H9 (cell line): ENCODE measurements at regions not wholly inside any gene's neighbourhood (a gene's known extent, or its start where the extent isn't known, plus 50 kb on each side); places are given as distances from the start of the nearest gene placed in this dataset.

Experiments used
- DNase-seq: peaks from one replicate; pipeline ENCODE4 v3.0.0-alpha.2; 2017
- H2AFZ ChIP-seq: one replicate; pipeline ENCODE4 v1.6.1; 2013; ENCODE audit warnings: mild to moderate bottlenecking, low read length, control low read depth, moderate library complexity
- H2AK5ac ChIP-seq: 2 replicates; pipeline ENCODE4 v1.6.1; 2013; ENCODE audit warnings: low read length, control low read depth, mixed read lengths; ENCODE audit not compliant: insufficient read length
- H2BK120ac ChIP-seq: one replicate; pipeline ENCODE4 v1.6.1; 2013; ENCODE audit warnings: low read depth, mild to moderate bottlenecking, low read length, control low read depth, inconsistent platforms; ENCODE audit not compliant: poor library complexity, severe bottlenecking
- H2BK12ac ChIP-seq: 2 replicates; pipeline ENCODE4 v1.6.1; 2013; ENCODE audit warnings: low read length, control low read depth, mixed read lengths, low read depth; ENCODE audit not compliant: insufficient read length
- H2BK15ac ChIP-seq: 2 replicates; pipeline ENCODE4 v1.6.1; 2013; ENCODE audit warnings: low read depth, low read length, control low read depth
- H2BK20ac ChIP-seq: one replicate; pipeline ENCODE4 v1.6.1; 2013; ENCODE audit warnings: low read depth, mild to moderate bottlenecking, low read length, control low read depth, inconsistent platforms; ENCODE audit not compliant: poor library complexity, severe bottlenecking
- H2BK5ac ChIP-seq: 2 replicates; pipeline ENCODE4 v1.6.1; 2013; ENCODE audit warnings: low read length, control low read depth, mixed read lengths; ENCODE audit not compliant: insufficient read length
- H3K14ac ChIP-seq: 2 replicates; pipeline ENCODE4 v1.6.1; 2013; ENCODE audit warnings: low read length, control low read depth; ENCODE audit not compliant: insufficient read depth
- H3K18ac ChIP-seq: 2 replicates; pipeline ENCODE4 v1.6.1; 2013; ENCODE audit warnings: low read depth, mild to moderate bottlenecking, mixed read lengths, low read length, control low read depth; ENCODE audit not compliant: insufficient read length
- H3K23ac ChIP-seq: 2 replicates; pipeline ENCODE4 v1.6.1; 2013; ENCODE audit warnings: low read length, control low read depth, mixed read lengths, low read depth; ENCODE audit not compliant: insufficient read length
- H3K23me2 ChIP-seq: 2 replicates; pipeline ENCODE4 v1.6.1; 2013; ENCODE audit warnings: low read depth, mild to moderate bottlenecking, mixed read lengths, low read length, control low read depth; ENCODE audit not compliant: insufficient read length, poor library complexity, severe bottlenecking
- H3K27ac ChIP-seq: 2 replicates; pipeline ENCODE4 v1.5.1; 2013; ENCODE audit warnings: low read length, control low read depth, mixed read lengths, low read depth; ENCODE audit not compliant: insufficient read length
- H3K27me3 ChIP-seq: 2 replicates; pipeline ENCODE4 v1.6.1; 2013; ENCODE audit warnings: low read length, control low read depth, inconsistent platforms; ENCODE audit not compliant: insufficient read depth
- H3K4ac ChIP-seq: 2 replicates; pipeline ENCODE4 v1.6.1; 2013; ENCODE audit warnings: low read depth, mild to moderate bottlenecking, control low read depth, inconsistent platforms, low read length, moderate library complexity
- H3K4me1 ChIP-seq: 2 replicates; pipeline ENCODE4 v1.6.1; 2013; ENCODE audit warnings: low read length, control low read depth, inconsistent platforms; ENCODE audit not compliant: insufficient read depth
- H3K4me2 ChIP-seq: 2 replicates; pipeline ENCODE4 v1.6.1; 2013; ENCODE audit warnings: low read length, control low read depth, mixed read lengths; ENCODE audit not compliant: insufficient read length, insufficient read depth
- H3K56ac ChIP-seq: 2 replicates; pipeline ENCODE4 v1.6.1; 2013; ENCODE audit warnings: low read depth, mild to moderate bottlenecking, mixed read lengths, low read length, control low read depth; ENCODE audit not compliant: insufficient read length
- H3K79me1 ChIP-seq: 2 replicates; pipeline ENCODE4 v1.6.1; 2013; ENCODE audit warnings: low read depth, mild to moderate bottlenecking, moderate library complexity, low read length, control low read depth, inconsistent platforms; ENCODE audit not compliant: insufficient read depth, poor library complexity, severe bottlenecking
- H3K79me2 ChIP-seq: 2 replicates; pipeline ENCODE4 v1.6.1; 2013; ENCODE audit warnings: low read length, control low read depth, inconsistent platforms; ENCODE audit not compliant: insufficient read depth
- H3K9ac ChIP-seq: 2 replicates; pipeline ENCODE4 v1.6.1; 2013; ENCODE audit warnings: low read length, control low read depth, mixed read lengths; ENCODE audit not compliant: insufficient read length; ENCODE audit errors: extremely low read depth
- H3K9me3 ChIP-seq: one replicate; pipeline ENCODE4 v1.6.1; 2013; ENCODE audit warnings: low read depth, low read length, inconsistent platforms; ENCODE audit not compliant: control insufficient read depth
- H3T11ph ChIP-seq: one replicate; pipeline ENCODE4 v1.6.1; 2013; ENCODE audit warnings: mild to moderate bottlenecking, low read length, control low read depth, inconsistent platforms
- H4K20me1 ChIP-seq: one replicate; pipeline ENCODE4 v1.6.1; 2013; ENCODE audit not compliant: control insufficient read depth, insufficient read length, insufficient read depth
- H4K5ac ChIP-seq: 2 replicates; pipeline ENCODE4 v1.6.1; 2013; ENCODE audit warnings: low read depth, mild to moderate bottlenecking, mixed read lengths, low read length, control low read depth; ENCODE audit not compliant: insufficient read length
- H4K8ac ChIP-seq: replicated peaks from 2 replicates; pipeline ENCODE4 v1.6.1; 2013; ENCODE audit warnings: low read length, control low read depth, mixed read lengths, low read depth; ENCODE audit not compliant: insufficient read length
- H4K91ac ChIP-seq: 2 replicates; pipeline ENCODE4 v1.6.1; 2013; ENCODE audit warnings: low read depth, mild to moderate bottlenecking, moderate library complexity, mixed read lengths, low read length, control low read depth; ENCODE audit not compliant: insufficient read length
- H3K27ac Mint-ChIP-seq, 3 experiments: 2 replicates in 2 of 3; 3 replicates in 1 of 3; pipeline ENCODE4 v1.8.0; 2020 to 2021; ENCODE audit warnings: mixed read lengths in 3 of 3, mild to moderate bottlenecking in 1 of 3, moderate library complexity in 1 of 3
- H3K27me3 Mint-ChIP-seq: 2 replicates; pipeline ENCODE4 v1.8.0; 2021; ENCODE audit warnings: low read depth, mild to moderate bottlenecking, moderate library complexity, mixed read lengths
- H3K36me3 Mint-ChIP-seq, 3 experiments: 2 replicates in 2 of 3; 3 replicates in 1 of 3; pipeline ENCODE4 v1.8.0; 2020 to 2021; ENCODE audit warnings: low read depth in 3 of 3, mixed read lengths in 3 of 3; ENCODE audit not compliant: insufficient read depth in 1 of 3
- H3K4me1 Mint-ChIP-seq, 2 experiments: 2 replicates each; pipeline ENCODE4 v1.8.0; 2020; ENCODE audit warnings: mixed read lengths in 2 of 2
- H3K4me3 Mint-ChIP-seq, 2 experiments: 2 replicates in 1 of 2; 3 replicates in 1 of 2; pipeline ENCODE4 v1.8.0; 2020 to 2021; ENCODE audit warnings: mild to moderate bottlenecking in 2 of 2, mixed read lengths in 2 of 2, moderate library complexity in 1 of 2
- H3K9me3 Mint-ChIP-seq, 2 experiments: 2 replicates in 1 of 2; 3 replicates in 1 of 2; pipeline ENCODE4 v1.8.0; 2020; ENCODE audit warnings: mild to moderate bottlenecking in 2 of 2, mixed read lengths in 2 of 2, moderate library complexity in 1 of 2
- WGBS: extraction: QIAGEN DNeasy Blood & Tissue Kit; methylation state at CpG from one replicate; pipeline ENCODE4 v1.1.7; 2013; ENCODE audit warnings: missing lambda C conversion rate, low lambda C conversion rate, mixed read lengths; ENCODE audit not compliant: insufficient read length; ENCODE audit errors: extremely low coverage; 5-methylcytosine and 5-hydroxymethylcytosine counted together
- TF ChIP-seq, protein P1 (sequence below): fragments of 200-600 bp; sonication (generic); conservative IDR thresholded peaks from 3 replicates; pipeline ENCODE4 v1.8.0; 2021; ENCODE audit warnings: antibody characterized with exemption, mild to moderate bottlenecking

DNA sequence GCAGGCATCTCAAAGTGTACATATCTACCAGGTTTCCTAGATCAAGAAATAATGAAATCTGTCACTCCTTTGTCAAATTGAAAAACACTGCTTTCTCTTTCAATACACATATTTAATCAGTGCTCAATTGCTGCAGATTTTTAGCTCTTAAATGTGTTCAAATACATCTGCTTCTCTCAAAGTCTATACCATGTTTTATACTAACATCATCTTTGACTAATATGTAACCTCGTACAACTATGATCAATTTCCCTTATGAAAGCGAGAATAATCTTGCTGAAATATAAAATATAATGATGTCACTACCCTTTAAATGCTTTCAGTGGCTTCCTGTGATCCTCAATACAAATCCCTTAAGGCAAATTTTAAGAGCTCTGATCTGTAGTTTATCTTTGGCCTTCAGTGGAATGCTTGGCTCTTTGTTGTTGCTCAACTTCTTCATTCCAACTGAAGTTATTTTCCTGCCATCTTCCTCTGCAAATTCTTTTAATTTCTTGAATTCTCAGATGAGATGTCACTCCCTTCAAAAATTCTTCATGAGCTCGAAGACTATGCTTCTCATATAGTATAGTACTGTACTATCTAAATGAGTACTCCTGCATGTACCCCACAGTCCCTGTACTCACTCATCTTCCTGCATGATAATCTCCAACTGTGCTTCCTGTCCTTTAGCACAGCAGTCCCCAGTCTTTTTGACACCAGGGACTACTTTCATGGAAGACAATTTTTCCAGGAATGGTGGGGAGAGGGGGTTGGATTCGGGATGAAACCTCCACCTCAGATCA lies 545.1 kb upstream of the GJE1 start:
- Histone ChIP-seq H3K23ac (no peak overlapping the region), H2BK15ac (no peak overlapping the region), H4K91ac (no peak overlapping the region), H2BK120ac (no peak overlapping the region), H3K79me1 (no peaks in the 10 kb centered on the region), H2BK5ac (no peak overlapping the region), H4K5ac (no peak overlapping the region), H3K56ac (no peak overlapping the region), H4K8ac (no peak overlapping the region), H2AFZ (no peak overlapping the region), H3K4me2 (no peak overlapping the region), H2AK5ac (no peak overlapping the region), H3K4ac (no peak overlapping the region), H3K4me1 (no peaks in the 10 kb centered on the region), H3K27ac (no peak overlapping the region), H3K23me2 (no peaks in the 10 kb centered on the region), H3K9me3 (peaks cover 5% of the 10 kb centered on the region), H3K14ac (no peak overlapping the region), H3K79me2 (no peaks in the 10 kb centered on the region), H4K20me1 (no peaks in the 10 kb centered on the region), H2BK12ac (no peak overlapping the region), H3T11ph (no peak overlapping the region), H2BK20ac (no peak overlapping the region), H3K9ac (no peak overlapping the region), H3K27me3 (no peaks in the 10 kb centered on the region), H3K18ac (no peak overlapping the region)
- WGBS: no CpG with 5 or more reads among the region's 4 CpGs
- H3K9me3 Mint-ChIP-seq: peaks cover 13 to 14% of the 10 kb centered on the region in 2 experiments; a peak in 4 of 5 replicates
- H3K4me3 Mint-ChIP-seq: no peak overlapping the region
- no peaks in the 10 kb centered on the region for H3K4me1 Mint-ChIP-seq
- no peak overlapping the region for H3K27ac Mint-ChIP-seq
- H3K27me3 Mint-ChIP-seq: no peaks in the 10 kb centered on the region
- TF ChIP-seq, protein P1, sequence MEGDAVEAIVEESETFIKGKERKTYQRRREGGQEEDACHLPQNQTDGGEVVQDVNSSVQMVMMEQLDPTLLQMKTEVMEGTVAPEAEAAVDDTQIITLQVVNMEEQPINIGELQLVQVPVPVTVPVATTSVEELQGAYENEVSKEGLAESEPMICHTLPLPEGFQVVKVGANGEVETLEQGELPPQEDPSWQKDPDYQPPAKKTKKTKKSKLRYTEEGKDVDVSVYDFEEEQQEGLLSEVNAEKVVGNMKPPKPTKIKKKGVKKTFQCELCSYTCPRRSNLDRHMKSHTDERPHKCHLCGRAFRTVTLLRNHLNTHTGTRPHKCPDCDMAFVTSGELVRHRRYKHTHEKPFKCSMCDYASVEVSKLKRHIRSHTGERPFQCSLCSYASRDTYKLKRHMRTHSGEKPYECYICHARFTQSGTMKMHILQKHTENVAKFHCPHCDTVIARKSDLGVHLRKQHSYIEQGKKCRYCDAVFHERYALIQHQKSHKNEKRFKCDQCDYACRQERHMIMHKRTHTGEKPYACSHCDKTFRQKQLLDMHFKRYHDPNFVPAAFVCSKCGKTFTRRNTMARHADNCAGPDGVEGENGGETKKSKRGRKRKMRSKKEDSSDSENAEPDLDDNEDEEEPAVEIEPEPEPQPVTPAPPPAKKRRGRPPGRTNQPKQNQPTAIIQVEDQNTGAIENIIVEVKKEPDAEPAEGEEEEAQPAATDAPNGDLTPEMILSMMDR: no peak
- H3K36me3 Mint-ChIP-seq: peaks cover 0 to 10% (median 0%) of the 10 kb centered on the region in 3 experiments; a peak in 3 of 7 replicates
- no peak for DNase-seq
